ENCODE measurements at regions not wholly inside any gene's neighbourhood (a gene's known extent, or its start where the extent isn't known, plus 50 kb on each side); places are given as distances from the start of the nearest gene placed in this dataset.
A peak's percentile ranks its signal among the peaks of the same experiment; 100 is the strongest.

- DNase-seq (ENCODE audit: low read depth), result peak; percentile 3
Measured at GRCh38 chr13:76043874-76044273, 407.7 kb downstream of the LMO7 start.

GRCh38 chr13:76038920-76039716 is 403.0 kb downstream of the LMO7 start:
- H3K4me3 ChIP-seq (ENCODE audit: low read depth, low read length), result no peak overlapping the region
- no peak for DNase-seq (ENCODE audit: low read depth)
- TF ChIP-seq, protein P1, sequence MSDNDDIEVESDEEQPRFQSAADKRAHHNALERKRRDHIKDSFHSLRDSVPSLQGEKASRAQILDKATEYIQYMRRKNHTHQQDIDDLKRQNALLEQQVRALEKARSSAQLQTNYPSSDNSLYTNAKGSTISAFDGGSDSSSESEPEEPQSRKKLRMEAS (IDR thresholded peaks at IDR 0.05; ENCODE audit: low read depth, low read length), result no peak
- TF ChIP-seq CTCF (IDR thresholded peaks at IDR 0.05; ENCODE audit: low read depth, low read length), result no peak
- no peak for TF ChIP-seq POLR2A (IDR thresholded peaks at IDR 0.05; ENCODE audit: extremely low read depth, insufficient read length)
- no peak for TF ChIP-seq MYC (IDR thresholded peaks at IDR 0.05; ENCODE audit: low read depth, low read length)

More at GRCh38 chr13:76043874-76044273, 407.7 kb downstream of the LMO7 start:
- no peak for TF ChIP-seq CTCF (IDR thresholded peaks at IDR 0.05; ENCODE audit: low read depth, low read length)
- no peak overlapping the region for H3K4me3 ChIP-seq (ENCODE audit: low read depth, low read length)

DNA sequence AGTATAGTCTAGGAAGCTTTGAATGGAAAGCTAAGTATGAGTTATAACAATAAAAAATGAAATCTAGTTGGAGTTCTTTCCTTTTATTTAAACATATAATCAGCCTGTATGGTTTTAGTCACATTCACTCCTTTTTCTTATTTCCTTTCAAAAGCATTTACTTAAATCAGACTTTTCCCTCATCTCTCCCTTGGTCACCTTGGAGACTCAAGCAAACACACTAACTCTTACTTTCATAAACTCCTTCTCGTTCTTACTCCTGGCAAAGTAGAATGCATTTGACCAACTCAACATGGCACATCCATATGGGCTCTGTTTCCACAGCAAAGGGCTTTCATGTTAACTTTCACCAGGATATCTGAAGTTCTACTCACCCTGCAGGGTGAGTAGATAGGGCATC is 400.0 kb downstream of the LMO7 start:
- no peak overlapping the region for H3K4me3 ChIP-seq (ENCODE audit: low read depth, low read length)
- no peak for TF ChIP-seq CTCF (IDR thresholded peaks at IDR 0.05; ENCODE audit: low read depth, low read length)

GRCh38 chr13:76035711-76036110 is 399.6 kb downstream of the LMO7 start:
- TF ChIP-seq MYC (IDR thresholded peaks at IDR 0.05; ENCODE audit: low read depth, low read length), result no peak
- TF ChIP-seq, protein P1 (IDR thresholded peaks at IDR 0.05; ENCODE audit: low read depth, low read length), result no peak
- TF ChIP-seq POLR2A (IDR thresholded peaks at IDR 0.05; ENCODE audit: extremely low read depth, insufficient read length), result no peak
- no peak for TF ChIP-seq CTCF (IDR thresholded peaks at IDR 0.05; ENCODE audit: low read depth, low read length)

More for the DNA sequence above, 400.0 kb downstream of the LMO7 start:
- DNase-seq (ENCODE audit: low read depth), result no peak

DNA sequence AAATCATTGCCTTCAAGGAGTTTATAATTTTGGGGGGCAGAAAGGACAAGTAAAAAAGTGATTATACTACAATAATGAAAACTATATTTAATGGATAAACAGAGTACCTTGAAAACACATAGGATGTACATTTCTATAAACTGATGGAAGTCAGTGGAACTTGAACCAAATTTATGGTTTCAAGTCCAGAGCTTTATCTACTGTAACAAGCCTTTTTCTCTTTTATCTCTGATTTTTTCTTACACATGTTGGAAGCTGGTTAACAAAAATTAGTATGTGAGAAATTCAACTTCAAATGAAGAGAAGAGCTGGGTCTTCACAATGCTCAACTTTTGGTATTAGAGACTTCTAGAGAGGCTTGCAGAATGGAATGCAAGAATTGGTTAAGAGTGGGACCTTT is 393.6 kb downstream of the LMO7 start:
- H3K4me3 ChIP-seq (ENCODE audit: low read depth, low read length), result no peak overlapping the region
- TF ChIP-seq MYC (IDR thresholded peaks at IDR 0.05; ENCODE audit: low read depth, low read length) (no peak), CTCF (IDR thresholded peaks at IDR 0.05; ENCODE audit: low read depth, low read length) (no peak), POLR2A (IDR thresholded peaks at IDR 0.05; ENCODE audit: extremely low read depth, insufficient read length) (no peak)
- TF ChIP-seq, protein P1 (IDR thresholded peaks at IDR 0.05; ENCODE audit: low read depth, low read length), result no peak
- no peak for DNase-seq (ENCODE audit: low read depth)

More at GRCh38 chr13:76035711-76036110, 399.6 kb downstream of the LMO7 start:
- no peak overlapping the region for H3K4me3 ChIP-seq (ENCODE audit: low read depth, low read length)
- DNase-seq (ENCODE audit: low read depth), result no peak

- no peak overlapping the region for H3K4me3 ChIP-seq (ENCODE audit: low read depth, low read length)
- TF ChIP-seq MYC (IDR thresholded peaks at IDR 0.05; ENCODE audit: low read depth, low read length), result no peak
- TF ChIP-seq, protein P1 (IDR thresholded peaks at IDR 0.05; ENCODE audit: low read depth, low read length), result no peak
- TF ChIP-seq POLR2A (IDR thresholded peaks at IDR 0.05; ENCODE audit: extremely low read depth, insufficient read length), result no peak
- no peak for TF ChIP-seq CTCF (IDR thresholded peaks at IDR 0.05; ENCODE audit: low read depth, low read length)
- DNase-seq (ENCODE audit: low read depth), result peak; percentile 24
Measured at GRCh38 chr13:76029088-76029487, 393.0 kb downstream of the LMO7 start.
